HEK293T (cell line): ENCODE measurements at regions not wholly inside any gene's neighbourhood (a gene's known extent, or its start where the extent isn't known, plus 50 kb on each side); places are given as distances from the start of the nearest gene placed in this dataset.

ENCODE experiments used
- CTCF ChIA-PET: fragments of 350-600 bp; formaldehyde crosslinking; extraction: SDS; loops from one replicate; lab custom pipeline; 2021; ENCODE audit warnings: antibody characterized with exemption, inconsistent platforms; lab: Yijun Ruan, JAX
- POLR2A ChIA-PET: fragments of 350-600 bp; formaldehyde crosslinking; extraction: SDS; loops from one replicate; lab custom pipeline; 2020; ENCODE audit warnings: antibody characterized with exemption, inconsistent platforms; lab: Yijun Ruan, JAX
- DNase-seq: peaks from one replicate; pipeline ENCODE4 v3.0.0; 2012; ENCODE audit warnings: mixed read lengths; ENCODE audit errors: extremely low spot score
- ARNT ChIP-seq: fragments of 450-650 bp; IDR thresholded peaks from 2 replicates; pipeline ENCODE4 v1.6.1; 2017; ENCODE audit warnings: mild to moderate bottlenecking
- BHLHE40 ChIP-seq: fragments of 450-650 bp; IDR thresholded peaks from 2 replicates; pipeline ENCODE4 v1.6.1; 2016; ENCODE audit warnings: mild to moderate bottlenecking, moderate library complexity, borderline replicate concordance
- CTBP1 ChIP-seq: fragments of 450-650 bp; IDR thresholded peaks from 2 replicates; pipeline ENCODE4 v1.6.1; 2016; ENCODE audit warnings: borderline replicate concordance
- ELF4 ChIP-seq: fragments of 450-650 bp; IDR thresholded peaks from 2 replicates; pipeline ENCODE4 v1.6.1; 2017; ENCODE audit warnings: antibody characterized with exemption
- FOXA1 ChIP-seq: fragments of 450-650 bp; IDR thresholded peaks from 2 replicates; pipeline ENCODE4 v1.6.1; 2016; ENCODE audit warnings: mild to moderate bottlenecking
- FOXK2 ChIP-seq: fragments of 450-650 bp; IDR thresholded peaks from 2 replicates; pipeline ENCODE4 v1.6.1; 2016; ENCODE audit warnings: mild to moderate bottlenecking
- FOXM1 ChIP-seq: fragments of 450-650 bp; IDR thresholded peaks from 2 replicates; pipeline ENCODE4 v1.6.1; 2017; ENCODE audit warnings: mild to moderate bottlenecking, borderline replicate concordance
- HDGF ChIP-seq: fragments of 450-650 bp; IDR thresholded peaks from 2 replicates; pipeline ENCODE4 v1.6.1; 2017; ENCODE audit warnings: antibody characterized with exemption, borderline replicate concordance
- L3MBTL2 ChIP-seq: fragments of 450-650 bp; conservative IDR thresholded peaks from 2 replicates; pipeline ENCODE4 v1.6.1; 2016; ENCODE audit warnings: mild to moderate bottlenecking
- LEF1 ChIP-seq: fragments of 450-650 bp; IDR thresholded peaks from 2 replicates; pipeline ENCODE4 v1.6.1; 2017; ENCODE audit warnings: mild to moderate bottlenecking, borderline replicate concordance
- NFRKB ChIP-seq: fragments of 450-650 bp; IDR thresholded peaks from 2 replicates; pipeline ENCODE4 v1.6.1; 2016; ENCODE audit warnings: mild to moderate bottlenecking, moderate library complexity
- PKNOX1 ChIP-seq: fragments of 450-650 bp; IDR thresholded peaks from 2 replicates; pipeline ENCODE4 v1.6.1; 2016
- SP1 ChIP-seq: fragments of 450-650 bp; IDR thresholded peaks from 2 replicates; pipeline ENCODE4 v1.6.1; 2017
- SUZ12 ChIP-seq: fragments of 450-650 bp; IDR thresholded peaks from 2 replicates; pipeline ENCODE4 v1.6.1; 2016; ENCODE audit warnings: mild to moderate bottlenecking
- TARDBP ChIP-seq: fragments of 450-650 bp; IDR thresholded peaks from 2 replicates; pipeline ENCODE4 v1.6.1; 2016
- ZNF384 ChIP-seq: fragments of 450-650 bp; IDR thresholded peaks from 2 replicates; pipeline ENCODE4 v1.6.1; 2016

- no peak for TF ChIP-seq FOXA1
- ChIA-PET CTCF (no interaction called here), POLR2A (no interaction called here)
- DNase-seq: no peak
Measured at GRCh38 chr20:50408526-50409364, 101.4 kb upstream of the PTPN1 start.

- POLR2A ChIA-PET: no interaction called here
- DNase-seq: no peak
- TF ChIP-seq HDGF (no peak), CTBP1 (no peak), SP1 (no peak), TARDBP (no peak), L3MBTL2 (no peak), ARNT (no peak), ZNF384 (no peak), NFRKB (no peak), FOXM1 (no peak), SUZ12 (no peak)
- CTCF ChIA-PET: no interaction called here
Measured at GRCh38 chr20:50409495-50409894, 100.7 kb upstream of the PTPN1 start.

GRCh38 chr20:50410343-50410742, 99.8 kb upstream of the PTPN1 start:
- DNase-seq: no peak
- ChIA-PET CTCF (no interaction called here), POLR2A (no interaction called here)
- no peak for TF ChIP-seq FOXM1
- TF ChIP-seq L3MBTL2: no peak
- TF ChIP-seq FOXA1: no peak
- no peak for TF ChIP-seq LEF1
- TF ChIP-seq BHLHE40: no peak
- TF ChIP-seq PKNOX1: no peak
- no peak for TF ChIP-seq FOXK2
- TF ChIP-seq ARNT: no peak
- TF ChIP-seq CTBP1: no peak
- no peak for TF ChIP-seq ELF4
- no peak for TF ChIP-seq HDGF
- TF ChIP-seq ZNF384: no peak
- no peak for TF ChIP-seq NFRKB
- TF ChIP-seq SUZ12: no peak
- no peak for TF ChIP-seq TARDBP
- TF ChIP-seq SP1: no peak

- TF ChIP-seq ARNT (no peak), PKNOX1 (no peak), FOXA1 (no peak), BHLHE40 (no peak), NFRKB (no peak), ZNF384 (no peak), FOXK2 (no peak), CTBP1 (no peak), LEF1 (no peak), L3MBTL2 (no peak), TARDBP (no peak), SUZ12 (no peak), HDGF (no peak), FOXM1 (no peak), ELF4 (no peak), SP1 (no peak)
- no peak for DNase-seq
- POLR2A ChIA-PET: no interaction called here
- CTCF ChIA-PET: no interaction called here
Measured at GRCh38 chr20:50412069-50412468, 98.1 kb upstream of the PTPN1 start.

- TF ChIP-seq FOXK2: no peak
- no peak for TF ChIP-seq PKNOX1
- no peak for TF ChIP-seq CTBP1
- no peak for TF ChIP-seq SP1
- TF ChIP-seq FOXM1: no peak
- no peak for TF ChIP-seq FOXA1
- no peak for TF ChIP-seq ZNF384
- no peak for TF ChIP-seq L3MBTL2
- TF ChIP-seq ELF4: no peak
- TF ChIP-seq LEF1: no peak
- no peak for TF ChIP-seq ARNT
- TF ChIP-seq TARDBP: no peak
- TF ChIP-seq BHLHE40: no peak
- TF ChIP-seq NFRKB: no peak
- no peak for TF ChIP-seq SUZ12
- no peak for TF ChIP-seq HDGF
- ChIA-PET CTCF (no interaction called here), POLR2A (no interaction called here)
- DNase-seq: no peak
Measured at GRCh38 chr20:50412499-50412898, 97.7 kb upstream of the PTPN1 start.

- ChIA-PET CTCF (no interaction called here), POLR2A (no interaction called here)
- TF ChIP-seq ZNF384 (no peak), PKNOX1 (no peak), TARDBP (no peak), LEF1 (no peak), FOXK2 (no peak), ELF4 (no peak)
- DNase-seq: no peak
Measured at GRCh38 chr20:50413088-50413500, 97.1 kb upstream of the PTPN1 start.
